IMR-90 (cell line): ENCODE measurements at regions not wholly inside any gene's neighbourhood (a gene's known extent, or its start where the extent isn't known, plus 50 kb on each side); places are given as distances from the start of the nearest gene placed in this dataset.

Source experiments
- ATAC-seq: fragments of 200-7000 bp; cut with Tn5 transposase; 2 replicates; pipeline ENCODE4 v1.9.1; 2020; ENCODE audit warnings: low read depth, mild to moderate bottlenecking, moderate library complexity
- BruUV-seq: library from RNA; stranded (reverse); fragments of 400-500 nt; replicated peaks from 2 replicates; lab custom pipeline; 2021; lab: Mats Ljungman, UMichigan
- CTCF ChIA-PET: fragments of 300-600 bp; formaldehyde crosslinking; extraction: SDS; loops from one replicate; lab custom pipeline; 2021; ENCODE audit warnings: antibody characterized with exemption; lab: Yijun Ruan, JAX
- POLR2A ChIA-PET: fragments of 300-600 bp; sonication (Branson Sonifier 250); formaldehyde crosslinking; loops from one replicate; lab custom pipeline; 2022; ENCODE audit warnings: antibody characterized with exemption; ENCODE audit not compliant: unreplicated experiment; lab: Charles Lee
- DNase-seq: peaks from one replicate; pipeline ENCODE4 v3.0.0; 2013
- H2AFZ ChIP-seq: replicated peaks from 2 replicates; pipeline ENCODE3; 2013; ENCODE audit warnings: low read length, mild to moderate bottlenecking; ENCODE audit not compliant: poor library complexity
- H2AK5ac ChIP-seq: 2 replicates; pipeline ENCODE4 v1.6.1; 2013; ENCODE audit warnings: low read depth, low read length, inconsistent platforms
- H2AK9ac ChIP-seq: replicated peaks from 2 replicates; pipeline ENCODE3; 2013; ENCODE audit warnings: mild to moderate bottlenecking, low read depth, low read length, moderate library complexity; ENCODE audit not compliant: poor library complexity
- H2BK120ac ChIP-seq: 2 replicates; pipeline ENCODE4 v1.6.1; 2013; ENCODE audit warnings: low read depth, low read length, inconsistent platforms
- H2BK15ac ChIP-seq: 3 replicates; pipeline ENCODE4 v1.6.1; 2013; ENCODE audit warnings: low read depth, low read length, inconsistent platforms
- H2BK20ac ChIP-seq: 2 replicates; pipeline ENCODE4 v1.6.1; 2013; ENCODE audit warnings: low read depth, mild to moderate bottlenecking, inconsistent platforms, low read length, moderate library complexity
- H2BK5ac ChIP-seq: 2 replicates; pipeline ENCODE4 v1.6.1; 2013; ENCODE audit warnings: mild to moderate bottlenecking, low read depth, low read length, inconsistent platforms; ENCODE audit not compliant: poor library complexity, severe bottlenecking
- H3K14ac ChIP-seq: replicated peaks from 2 replicates; pipeline ENCODE4 v1.6.1; 2013; ENCODE audit warnings: low read depth, low read length, inconsistent platforms
- H3K18ac ChIP-seq: 2 replicates; pipeline ENCODE4 v1.6.1; 2013; ENCODE audit warnings: low read depth, low read length, control low read depth
- H3K23ac ChIP-seq: 2 replicates; pipeline ENCODE4 v1.6.1; 2013; ENCODE audit warnings: low read depth, low read length, inconsistent platforms
- H3K27ac ChIP-seq: 2 replicates; pipeline ENCODE4 v1.5.1; 2013; ENCODE audit warnings: mild to moderate bottlenecking, control low read depth, low read length; ENCODE audit not compliant: insufficient read depth
- H3K27me3 ChIP-seq: 2 replicates; pipeline ENCODE4 v1.6.1; 2013; ENCODE audit warnings: low read length; ENCODE audit not compliant: control insufficient read depth, insufficient read depth
- H3K36me3 ChIP-seq: 2 replicates; pipeline ENCODE4 v1.6.1; 2013; ENCODE audit warnings: low read length, mixed read lengths; ENCODE audit not compliant: control insufficient read depth, insufficient read depth
- H3K4ac ChIP-seq: 2 replicates; pipeline ENCODE4 v1.6.1; 2013; ENCODE audit warnings: low read depth, low read length, inconsistent platforms
- H3K4me1 ChIP-seq: 2 replicates; pipeline ENCODE4 v1.6.1; 2013; ENCODE audit warnings: low read length, mixed read lengths; ENCODE audit not compliant: control insufficient read depth, insufficient read depth
- H3K4me2 ChIP-seq: 2 replicates; pipeline ENCODE4 v1.6.1; 2013; ENCODE audit warnings: low read depth, mild to moderate bottlenecking, control low read depth, low read length, moderate library complexity
- H3K4me3 ChIP-seq: 2 replicates; pipeline ENCODE4 v1.5.1; 2013; ENCODE audit warnings: low read depth, mild to moderate bottlenecking, control low read depth, low read length, moderate library complexity; ENCODE audit not compliant: insufficient read depth
- H3K56ac ChIP-seq: 2 replicates; pipeline ENCODE4 v1.6.1; 2013; ENCODE audit warnings: low read length, inconsistent platforms; ENCODE audit not compliant: insufficient read depth; ENCODE audit errors: extremely low read depth
- H3K79me1 ChIP-seq, 2 experiments: 2 replicates each; pipeline ENCODE4 v1.6.1; 2013; ENCODE audit warnings: low read length in 2 of 2, inconsistent platforms in 1 of 2, low read depth in 1 of 2
- H3K9ac ChIP-seq: 2 replicates; pipeline ENCODE4 v1.6.1; 2013; ENCODE audit warnings: low read depth, low read length, control low read depth
- H3K9me1 ChIP-seq: 2 replicates; pipeline ENCODE4 v1.6.1; 2013; ENCODE audit warnings: low read length, inconsistent platforms; ENCODE audit not compliant: insufficient read depth
- H3K9me3 ChIP-seq: 2 replicates; pipeline ENCODE4 v1.6.1; 2013; ENCODE audit warnings: low read length; ENCODE audit not compliant: control insufficient read depth, insufficient read depth
- H4K20me1 ChIP-seq: 2 replicates; pipeline ENCODE4 v1.6.1; 2013; ENCODE audit warnings: low read length, inconsistent platforms; ENCODE audit not compliant: insufficient read depth
- H4K5ac ChIP-seq: 2 replicates; pipeline ENCODE4 v1.6.1; 2013; ENCODE audit warnings: mild to moderate bottlenecking, low read depth, low read length, control low read depth
- H4K8ac ChIP-seq, 2 experiments: 2 replicates each; pipeline ENCODE4 v1.6.1; 2013; ENCODE audit warnings: low read depth in 2 of 2, low read length in 2 of 2, control low read depth in 1 of 2, inconsistent platforms in 1 of 2
- H4K91ac ChIP-seq: 2 replicates; pipeline ENCODE4 v1.6.1; 2013; ENCODE audit warnings: low read depth, low read length, inconsistent platforms; ENCODE audit not compliant: insufficient read depth
- CEBPB ChIP-seq: IDR thresholded peaks from 2 replicates; pipeline ENCODE4 v1.6.1; 2012; ENCODE audit warnings: low read depth, low read length, improper control_type of control experiment
- CHD1 ChIP-seq: IDR thresholded peaks from 2 replicates; pipeline ENCODE4 v1.6.1; 2012; ENCODE audit warnings: low read depth, low read length, improper control_type of control experiment
- MAFK ChIP-seq: IDR thresholded peaks from 2 replicates; pipeline ENCODE4 v1.6.1; 2012; ENCODE audit warnings: low read depth, low read length, improper control_type of control experiment
- MAZ ChIP-seq: IDR thresholded peaks from 2 replicates; pipeline ENCODE4 v1.6.1; 2012; ENCODE audit warnings: low read depth, mild to moderate bottlenecking, low read length, improper control_type of control experiment, moderate library complexity, borderline replicate concordance
- POLR2A ChIP-seq: IDR thresholded peaks from 2 replicates; pipeline ENCODE4 v1.6.1; 2012; ENCODE audit warnings: mild to moderate bottlenecking, low read depth, low read length
- dilution Hi-C: fragments of 300-500 bp; cut with HindIII; formaldehyde crosslinking; loops from one replicate; pipeline ENCODE4 v1.14.3; 2018; ENCODE audit warnings: low sequenced_read_pairs; ENCODE audit not compliant: unreplicated experiment
- in situ Hi-C: fragments of 300-500 bp; cut with MboI; formaldehyde crosslinking; loops from 3 replicates; pipeline ENCODE4 v1.14.3; 2019; ENCODE audit warnings: low sequenced_read_pairs, inconsistent platforms, mixed read lengths
- intact Hi-C: fragments of 100-400 bp; cut with micrococcal nuclease; formaldehyde crosslinking; loops from 2 replicates; pipeline ENCODE4 v1.10.0; 2022

GRCh38 chr5:92484484-92484883 lies 1096.5 kb downstream of the NR2F1-AS1 start:
- Histone ChIP-seq H4K8ac (no peak overlapping the region), H3K56ac (no peak overlapping the region), H3K14ac (no peak overlapping the region), H3K27ac (no peak overlapping the region), H4K5ac (no peak overlapping the region), H3K23ac (no peak overlapping the region), H2AK9ac (no peak overlapping the region), H3K9me3 (no peaks in the 10 kb centered on the region), H3K4ac (no peak overlapping the region), H2BK5ac (no peak overlapping the region), H2BK15ac (no peak overlapping the region), H2AK5ac (no peak overlapping the region), H3K27me3 (no peaks in the 10 kb centered on the region), H3K79me1 (no peaks in the 10 kb centered on the region), H3K18ac (no peak overlapping the region), H3K4me2 (no peak overlapping the region), H3K4me3 (no peak overlapping the region), H3K9me1 (no peaks in the 10 kb centered on the region), H4K20me1 (no peaks in the 10 kb centered on the region), H2BK20ac (no peak overlapping the region), H3K4me1 (no peaks in the 10 kb centered on the region), H3K36me3 (no peaks in the 10 kb centered on the region), H4K91ac (no peak overlapping the region), H2AFZ (no peak overlapping the region), H2BK120ac (no peak overlapping the region), H3K9ac (no peak overlapping the region)
- ChIA-PET POLR2A (no interaction called here), CTCF (no interaction called here)
- no TSS peak for BruUV-seq
- intact Hi-C loops = no loop called here
- no peak for DNase-seq
- dilution Hi-C loops = no loop called here
- TF ChIP-seq CEBPB = no peak
- no peak for TF ChIP-seq MAZ
- no peak for TF ChIP-seq CHD1
- no peak for TF ChIP-seq MAFK
- TF ChIP-seq POLR2A = no peak
- in situ Hi-C loops = no loop called here
- ATAC-seq = no peak
